ENCODE measurements at regions not wholly inside any gene's neighbourhood (a gene's known extent, or its start where the extent isn't known, plus 50 kb on each side); places are given as distances from the start of the nearest gene placed in this dataset.

DNA sequence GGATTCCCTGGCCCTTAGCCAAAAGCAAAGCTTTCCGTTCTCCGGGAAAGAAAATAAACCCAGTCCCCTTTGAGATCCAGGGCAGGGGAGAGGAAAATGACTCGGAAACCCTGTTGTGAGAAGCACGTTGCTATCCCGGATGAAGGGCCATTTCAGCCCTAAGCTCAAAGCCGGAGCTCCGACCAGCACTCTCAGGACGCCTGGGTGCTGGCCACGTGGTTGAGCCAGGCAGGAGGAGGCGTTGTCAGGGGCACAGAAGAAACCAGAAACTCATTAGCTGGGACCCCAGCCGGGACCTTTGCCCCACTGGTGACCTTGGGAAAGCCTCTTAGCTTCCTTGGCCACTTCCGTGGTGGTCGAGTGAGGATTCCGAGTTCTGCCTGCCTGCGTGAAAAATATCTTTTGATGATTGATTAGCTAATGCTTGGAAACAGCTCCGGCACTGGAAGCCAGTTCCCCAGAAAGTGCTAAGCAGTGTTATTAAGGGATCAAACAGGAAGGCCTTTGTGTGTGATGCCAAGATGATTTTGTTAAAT, 57.6 kb upstream of the FZD10 start:
- DNase-seq: no peak

DNA sequence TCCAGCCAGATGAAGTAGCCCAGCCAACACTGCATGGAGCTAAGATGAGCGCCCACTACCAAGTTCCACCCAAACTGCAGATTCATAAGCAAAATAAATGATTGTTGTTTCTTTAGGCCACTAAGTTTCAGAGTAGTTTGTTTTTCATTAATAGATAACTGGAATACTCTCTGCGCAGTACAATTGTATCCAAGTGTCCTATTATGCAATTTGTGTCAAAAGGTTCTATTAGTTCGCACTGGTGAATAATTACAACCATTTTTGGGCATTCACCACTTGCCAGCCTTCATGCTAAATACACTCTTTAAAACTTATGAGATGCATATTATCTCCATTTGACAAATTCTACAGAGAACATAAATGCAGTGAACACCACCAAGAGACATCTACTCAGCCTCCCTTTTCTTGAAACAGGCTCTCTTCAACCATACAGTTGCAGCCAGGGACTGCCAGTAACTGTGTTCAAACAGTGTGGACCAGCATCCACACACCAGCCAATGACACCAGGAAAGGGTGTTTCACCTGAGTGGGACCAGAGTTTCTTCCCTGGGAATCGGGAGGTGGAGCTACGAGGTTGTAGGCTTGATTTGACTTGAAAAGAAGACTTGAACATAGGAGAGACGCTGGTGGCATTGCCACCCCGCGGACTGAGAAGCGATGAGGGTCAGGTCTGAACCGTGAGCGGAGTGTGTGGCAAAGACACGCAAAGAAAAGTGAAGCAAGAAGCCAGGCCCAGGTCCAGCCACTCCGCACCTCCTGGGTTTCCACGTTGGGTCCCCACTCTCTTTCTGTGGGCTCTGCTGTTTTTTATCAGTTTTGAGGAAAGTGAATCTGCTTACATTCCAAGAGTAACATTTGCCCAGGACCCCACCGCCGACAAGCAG, 53.0 kb upstream of the FZD10 start:
- no peak for DNase-seq

DNA sequence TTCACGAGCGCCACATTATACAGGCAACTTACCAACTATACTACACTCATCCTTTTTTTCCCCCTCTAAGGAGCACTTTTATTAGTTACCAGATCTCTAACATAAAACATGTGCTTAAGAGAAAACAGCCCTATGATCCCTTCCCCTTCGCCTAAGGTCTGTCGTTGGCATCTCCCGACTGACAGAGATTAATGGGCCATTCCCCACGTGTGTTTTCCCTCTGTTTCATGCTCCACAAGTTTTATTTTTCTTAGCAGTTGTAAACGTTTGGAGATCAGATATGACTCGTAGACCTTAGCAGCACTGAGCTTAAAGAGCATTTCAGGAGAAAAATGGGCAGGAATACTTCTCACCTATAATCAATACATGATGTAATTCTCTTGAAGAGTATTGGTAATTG, 51.4 kb upstream of the FZD10 start:
- DNase-seq: no peak

DNA sequence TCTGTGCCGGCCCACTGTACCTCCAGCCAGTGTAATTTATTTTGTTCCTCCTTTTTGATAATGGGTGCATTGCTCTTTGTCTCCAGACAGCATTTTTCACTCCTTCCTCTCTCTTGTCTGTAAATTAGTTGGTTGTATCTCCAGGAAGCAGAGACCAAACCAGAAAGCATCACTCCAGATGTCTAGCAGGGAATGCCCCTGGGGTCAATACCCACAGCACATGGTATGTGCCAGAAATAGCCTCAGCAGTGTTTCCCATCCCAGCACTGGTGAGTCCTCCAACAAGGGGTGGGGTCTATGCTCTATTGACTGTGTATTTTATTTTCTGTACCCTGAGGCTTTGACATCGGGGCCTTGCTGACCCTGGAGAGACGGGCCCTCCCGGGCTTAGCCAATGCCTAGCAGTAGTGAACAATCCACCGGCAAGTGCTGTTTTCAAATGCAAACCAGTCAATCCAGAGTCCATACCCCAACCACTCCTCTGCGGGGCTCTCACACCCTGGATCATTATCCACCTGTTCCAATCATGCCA, 50.2 kb upstream of the FZD10 start:
- no peak for DNase-seq
